Stimulated activated CD4-positive, alpha-beta T cell treated with anti-CD3 and anti-CD28 coated beads, Interleukin-12 subunit alpha, Interleukin-12 subunit beta, amount 100 ng/mL, for 48 hours (primary cell): ENCODE measurements at regions not wholly inside any gene's neighbourhood (a gene's known extent, or its start where the extent isn't known, plus 50 kb on each side); places are given as distances from the start of the nearest gene placed in this dataset.

Experiments
- DNase-seq, 3 donors: peaks; one replicate each; pipeline ENCODE4 v3.0.0-alpha.2; 2020; ENCODE audit warnings: low read depth in 2 of 3, low spot score in 1 of 3

DNA sequence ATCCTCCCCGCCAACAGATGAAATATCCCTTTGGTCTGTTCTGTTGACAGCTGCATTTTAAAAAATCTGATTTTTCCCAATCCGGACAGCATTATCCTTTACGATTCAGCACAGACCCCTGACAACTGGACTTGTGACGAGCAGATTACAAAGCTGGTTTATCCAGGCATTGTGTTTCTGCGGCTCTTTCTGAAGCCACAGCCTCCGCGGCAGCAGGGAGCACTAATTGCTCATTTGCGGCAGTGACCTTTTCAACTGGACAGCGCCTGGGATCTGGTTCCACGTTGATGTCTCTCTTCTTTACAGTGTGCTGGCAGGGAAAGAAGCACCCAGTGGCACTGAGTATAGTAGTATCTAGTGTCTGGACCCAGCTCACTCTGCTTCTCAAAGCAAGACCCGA lies 351.2 kb downstream of the ZNF608 start:
- DNase-seq = no peak

- no peak for DNase-seq
Observed at GRCh38 chr5:124394700-124395245, 351.7 kb downstream of the ZNF608 start.

- no peak for DNase-seq
Observed at GRCh38 chr5:124393584-124394379, 352.7 kb downstream of the ZNF608 start.

DNA sequence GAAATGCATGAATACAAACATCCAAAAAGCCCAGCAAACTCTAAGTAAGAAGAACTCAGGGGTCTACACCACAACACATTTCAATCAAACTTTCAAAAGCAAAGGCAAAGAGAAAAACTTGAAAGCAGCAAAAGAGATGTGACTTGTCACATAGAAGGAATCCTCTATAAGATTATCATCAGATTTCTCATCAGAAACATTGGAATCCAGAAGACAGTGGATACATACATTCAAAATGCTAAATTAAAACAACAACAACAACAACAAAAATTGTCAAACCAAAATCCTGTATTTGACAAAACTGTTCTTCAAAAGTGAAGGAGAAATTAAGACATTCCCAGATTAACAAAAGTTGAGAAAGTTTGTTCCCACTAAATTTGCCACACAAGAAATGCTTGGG lies 362.7 kb downstream of the ZNF608 start:
- DNase-seq = no peak

GRCh38 chr5:124377386-124377785 lies 369.1 kb downstream of the ZNF608 start:
- DNase-seq = no peak

GRCh38 chr5:124373883-124374282 lies 372.6 kb downstream of the ZNF608 start:
- DNase-seq = no peak

DNA sequence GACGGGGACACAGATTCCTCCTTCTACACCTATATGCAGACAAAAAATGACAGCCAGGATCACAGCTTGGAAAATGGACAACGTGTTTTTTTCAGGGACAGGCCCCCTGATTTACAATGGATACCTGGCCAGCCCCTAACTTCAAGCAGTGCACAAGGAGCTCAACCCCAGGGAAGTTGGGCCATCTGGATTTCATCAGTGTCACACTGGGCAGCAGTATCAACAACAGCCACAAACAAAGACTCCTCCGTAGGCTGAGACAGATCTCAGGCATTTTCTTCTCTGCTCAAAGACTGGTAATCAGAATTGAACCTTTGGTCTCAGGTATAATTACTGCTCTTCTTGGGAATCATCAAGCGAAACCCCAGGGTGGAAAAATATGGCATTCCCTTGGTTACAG lies 374.0 kb downstream of the ZNF608 start:
- DNase-seq = no peak

DNA sequence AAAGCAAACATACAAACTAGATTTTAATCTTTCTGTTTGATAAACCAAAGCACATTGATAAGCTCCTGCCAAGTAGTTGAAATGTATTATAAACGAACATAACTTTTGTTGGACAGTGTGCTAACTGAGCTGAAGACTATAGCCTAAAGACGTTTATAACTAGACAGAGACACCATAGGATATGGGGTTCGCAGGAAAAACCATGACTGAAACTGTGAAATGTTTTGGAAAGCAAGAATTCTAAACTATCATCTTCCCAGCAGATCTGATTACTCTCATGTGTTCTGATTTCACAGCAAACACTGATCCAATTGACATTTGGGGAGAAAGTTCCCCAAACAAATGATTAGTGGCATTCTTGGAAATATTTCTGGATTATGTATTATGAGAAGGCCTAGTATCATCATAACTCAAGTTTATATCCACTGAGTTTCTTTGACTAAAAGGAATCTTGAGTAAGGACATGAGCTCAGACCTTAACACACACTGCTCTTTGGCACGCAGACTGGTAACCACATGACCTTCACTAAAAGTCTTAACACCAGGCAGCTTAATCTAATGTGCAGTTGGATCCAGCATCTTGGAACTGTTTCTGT lies 375.2 kb downstream of the ZNF608 start:
- DNase-seq = no peak

- no peak for DNase-seq
Observed at GRCh38 chr5:124370601-124371000, 375.8 kb downstream of the ZNF608 start.

DNA sequence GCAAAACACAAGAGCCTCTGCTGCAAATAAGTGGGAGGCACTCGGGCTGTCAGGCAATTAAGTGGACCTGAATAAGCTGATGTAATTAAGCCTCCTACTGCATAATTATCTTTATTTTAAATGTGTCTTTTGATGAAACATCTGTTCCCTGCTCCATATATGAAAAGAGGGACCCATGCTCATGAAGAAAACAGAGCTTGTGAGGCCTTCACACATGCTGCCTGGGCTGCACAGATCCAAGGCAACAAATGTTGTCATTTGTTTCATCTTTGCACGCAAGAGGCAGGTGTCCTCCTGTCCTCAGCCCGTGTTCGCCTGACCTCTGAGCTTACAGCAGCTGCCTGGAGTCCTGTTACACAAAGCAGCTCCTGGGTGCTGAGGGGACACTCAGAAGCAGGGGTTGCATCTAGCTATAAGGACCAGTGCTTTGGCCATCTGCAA lies 381.1 kb downstream of the ZNF608 start:
- no peak for DNase-seq

- DNase-seq = no peak
Observed at GRCh38 chr5:124355928-124356327, 390.5 kb downstream of the ZNF608 start.

GRCh38 chr5:124353016-124353415 lies 393.4 kb downstream of the ZNF608 start:
- DNase-seq = no peak

GRCh38 chr5:124352312-124352711 lies 394.1 kb downstream of the ZNF608 start:
- no peak for DNase-seq

GRCh38 chr5:124349931-124350330 lies 396.5 kb downstream of the ZNF608 start:
- no peak for DNase-seq

GRCh38 chr5:124343451-124343867 lies 403.0 kb downstream of the ZNF608 start:
- DNase-seq = no peak

GRCh38 chr5:124342986-124343385 lies 403.5 kb downstream of the ZNF608 start:
- no peak for DNase-seq

DNA sequence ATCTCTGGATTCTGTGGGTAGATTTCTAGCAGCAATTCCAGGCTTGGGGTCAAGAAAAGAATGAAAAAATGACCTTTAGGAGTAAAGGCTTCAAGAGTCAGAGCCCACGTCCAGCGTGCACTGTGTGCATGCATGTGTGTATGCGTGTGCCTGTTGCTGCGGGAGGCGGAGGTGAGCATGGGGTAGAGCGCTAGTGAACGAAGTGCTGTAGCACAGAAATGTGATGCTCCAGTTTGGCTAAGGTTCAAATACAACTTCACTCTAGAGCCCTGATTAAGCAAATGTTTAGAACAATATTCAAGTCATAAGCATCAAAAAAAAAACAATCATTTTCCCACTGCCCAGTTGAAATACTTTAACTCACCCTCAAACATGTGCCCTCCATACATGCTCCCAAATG lies 403.9 kb downstream of the ZNF608 start:
- DNase-seq = no peak

DNA sequence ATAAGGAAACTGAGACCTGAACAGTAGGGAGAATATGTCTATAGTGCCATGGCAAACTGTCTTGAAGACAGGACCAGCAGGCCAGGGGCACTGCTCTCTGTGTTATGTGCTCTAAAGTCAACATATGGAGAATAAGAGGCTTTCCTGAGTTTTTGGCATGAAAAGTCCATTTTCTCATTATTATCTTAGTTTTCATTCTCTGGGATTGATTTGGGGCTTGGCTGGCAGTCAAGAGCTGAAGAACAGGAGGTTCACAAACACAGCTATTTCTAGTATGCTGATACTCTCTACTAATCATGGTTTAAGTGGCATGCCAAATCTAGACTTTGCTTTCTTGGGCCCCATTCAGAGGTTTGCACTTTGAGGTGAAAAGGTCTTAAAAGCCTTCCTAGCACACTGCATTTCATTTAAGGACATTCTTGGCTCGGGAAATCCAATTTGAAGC lies 404.4 kb downstream of the ZNF608 start:
- DNase-seq = no peak

DNA sequence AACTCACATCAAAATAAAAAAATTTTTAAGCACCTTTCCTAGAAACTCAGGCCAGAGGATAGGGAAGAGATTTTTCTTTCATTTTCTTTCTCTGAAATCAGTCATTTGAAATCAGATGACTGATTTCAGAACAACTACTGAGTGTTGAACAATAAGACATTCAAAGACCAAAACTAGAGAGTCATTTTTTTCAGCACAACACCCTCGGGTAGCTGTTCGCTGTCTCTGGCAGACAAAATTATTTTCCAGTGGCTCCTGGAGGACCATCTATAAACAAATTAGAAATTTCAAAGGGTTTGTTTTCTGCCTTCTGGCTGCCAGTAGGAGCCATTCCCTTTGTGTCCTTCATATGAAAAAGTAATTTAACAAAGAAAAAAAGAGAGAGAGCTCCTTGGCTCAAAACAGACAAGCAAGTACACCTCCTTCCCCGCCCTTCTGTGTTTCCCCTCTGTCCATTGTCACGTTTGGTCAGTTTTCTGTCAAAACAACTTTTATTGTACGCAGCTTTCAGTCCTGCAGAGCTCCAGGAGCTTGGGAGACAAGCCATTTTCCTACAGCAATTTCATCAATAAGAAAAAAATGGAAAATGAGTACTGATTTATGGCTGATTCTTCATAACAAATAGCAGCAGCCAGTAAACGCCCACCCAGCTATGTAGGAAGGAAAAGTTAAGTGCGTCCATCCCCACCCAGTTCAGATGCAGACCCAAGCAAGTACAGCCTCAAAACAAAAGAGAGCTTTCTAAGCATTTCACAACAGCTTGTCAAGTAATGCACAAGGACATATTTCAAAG lies 405.2 kb downstream of the ZNF608 start:
- no peak for DNase-seq

- no peak for DNase-seq
Observed at GRCh38 chr5:124337996-124338395, 408.4 kb downstream of the ZNF608 start.

GRCh38 chr5:124333298-124333979 lies 413.0 kb downstream of the ZNF608 start:
- DNase-seq = no peak
